GM23338 (cell line): ENCODE measurements at regions not wholly inside any gene's neighbourhood (a gene's known extent, or its start where the extent isn't known, plus 50 kb on each side); places are given as distances from the start of the nearest gene placed in this dataset.

Source experiments
- ATAC-seq: fragments of 200-7000 bp; cut with Tn5 transposase; 3 replicates; pipeline ENCODE4 v1.9.1; 2020
- DNase-seq: peaks from one replicate; pipeline ENCODE4 v3.0.0-alpha.2; 2015; ENCODE audit warnings: low spot score
- H2AFZ ChIP-seq: fragments of 200-600 bp; sonication (generic); 2 replicates; pipeline ENCODE4 v1.8.0; 2016; ENCODE audit warnings: antibody characterized with exemption, mild to moderate bottlenecking, moderate library complexity
- H3F3A ChIP-seq: fragments of 200-600 bp; sonication (generic); replicated peaks from 2 replicates; pipeline ENCODE4 v1.8.0; 2017; ENCODE audit warnings: antibody characterized with exemption, mixed run types, low read depth
- H3K27ac ChIP-seq: fragments of 200-600 bp; sonication (generic); 2 replicates; pipeline ENCODE4 v1.6.1; 2016; ENCODE audit warnings: low read depth
- H3K27me3 ChIP-seq: fragments of 200-600 bp; sonication (generic); 2 replicates; pipeline ENCODE4 v1.8.0; 2016; ENCODE audit warnings: mild to moderate bottlenecking, mixed run types, moderate library complexity; ENCODE audit not compliant: insufficient read depth
- H3K36me3 ChIP-seq: fragments of 200-600 bp; sonication (generic); 2 replicates; pipeline ENCODE4 v1.8.0; 2016; ENCODE audit warnings: mild to moderate bottlenecking; ENCODE audit not compliant: insufficient read depth
- H3K4me1 ChIP-seq: fragments of 200-600 bp; sonication (generic); 2 replicates; pipeline ENCODE4 v1.8.0; 2016; ENCODE audit warnings: mild to moderate bottlenecking, moderate library complexity; ENCODE audit not compliant: insufficient read depth
- H3K4me2 ChIP-seq: fragments of 200-600 bp; sonication (generic); 2 replicates; pipeline ENCODE4 v1.7.1; 2017; ENCODE audit warnings: mixed run types
- H3K4me3 ChIP-seq: fragments of 200-600 bp; sonication (generic); 2 replicates; pipeline ENCODE4 v1.6.1; 2016; ENCODE audit warnings: mixed run types
- H3K79me2 ChIP-seq: fragments of 200-600 bp; sonication (generic); replicated peaks from 2 replicates; pipeline ENCODE4 v1.8.0; 2017; ENCODE audit warnings: mild to moderate bottlenecking; ENCODE audit not compliant: insufficient read depth
- H3K9me2 ChIP-seq: fragments of 200-600 bp; sonication (generic); 2 replicates; pipeline ENCODE4 v1.8.0; 2017; ENCODE audit not compliant: insufficient read depth
- H4K20me1 ChIP-seq: fragments of 200-600 bp; sonication (generic); replicated peaks from 2 replicates; pipeline ENCODE4 v1.8.0; 2017; ENCODE audit warnings: mild to moderate bottlenecking; ENCODE audit not compliant: insufficient read depth
- H3K27ac Mint-ChIP-seq: 2 replicates; pipeline ENCODE4 v1.8.0; 2020; ENCODE audit warnings: inconsistent platforms, mild to moderate bottlenecking, moderate library complexity, mixed read lengths
- H3K27me3 Mint-ChIP-seq: 3 replicates; pipeline ENCODE4 v1.8.0; 2022; ENCODE audit warnings: low read depth, mild to moderate bottlenecking, moderate library complexity, mixed read lengths, inconsistent platforms; ENCODE audit not compliant: insufficient read depth, poor library complexity
- H3K36me3 Mint-ChIP-seq: 3 replicates; pipeline ENCODE4 v1.8.0; 2021; ENCODE audit warnings: low read depth, mild to moderate bottlenecking, inconsistent platforms, moderate library complexity, mixed read lengths
- H3K4me1 Mint-ChIP-seq: 3 replicates; pipeline ENCODE4 v1.8.0; 2020; ENCODE audit warnings: mild to moderate bottlenecking, inconsistent platforms, mixed read lengths
- H3K4me3 Mint-ChIP-seq: 3 replicates; pipeline ENCODE4 v1.8.0; 2021; ENCODE audit warnings: moderate library complexity, mild to moderate bottlenecking, inconsistent platforms, mixed read lengths
- H3K9me3 Mint-ChIP-seq: 3 replicates; pipeline ENCODE4 v1.8.0; 2020; ENCODE audit warnings: moderate library complexity, mild to moderate bottlenecking, inconsistent platforms, mixed read lengths
- CREB1 ChIP-seq: fragments of 250-450 bp; sonication (Bioruptor Pico); IDR thresholded peaks from 2 replicates; pipeline ENCODE4 v1.5.0; 2020; ENCODE audit warnings: low read depth, mild to moderate bottlenecking, moderate library complexity
- CTCF ChIP-seq, 2 experiments: fragments of 200-600 bp in 1 of 2; sonication (generic) in 1 of 2; conservative IDR thresholded peaks; 2 replicates each; pipeline versions ENCODE4 v1.5.1 to v1.6.1; 2016 to 2017; ENCODE audit warnings: antibody characterized with exemption in 2 of 2, low read depth in 2 of 2, mild to moderate bottlenecking in 2 of 2, moderate library complexity in 1 of 2
- EZH2phosphoT487 ChIP-seq: fragments of 200-600 bp; sonication (generic); IDR thresholded peaks from one replicate; pipeline ENCODE4 v1.8.1; 2018; ENCODE audit warnings: antibody characterized with exemption; ENCODE audit not compliant: unreplicated experiment
- JUNB ChIP-seq: IDR thresholded peaks from one replicate; pipeline ENCODE4 v1.6.1; 2016; ENCODE audit warnings: antibody characterized with exemption; ENCODE audit not compliant: unreplicated experiment
- STAT1 ChIP-seq: IDR thresholded peaks from one replicate; pipeline ENCODE4 v1.6.1; 2016; ENCODE audit warnings: antibody characterized with exemption; ENCODE audit not compliant: unreplicated experiment
- ZNF331 ChIP-seq: fragments of 250-450 bp; sonication (Bioruptor Pico); IDR thresholded peaks from 2 replicates; pipeline ENCODE4 v1.5.0; 2020; ENCODE audit warnings: low read depth, mild to moderate bottlenecking, moderate library complexity
- ZNF462 ChIP-seq: fragments of 250-450 bp; sonication (Bioruptor Pico); IDR thresholded peaks from 2 replicates; pipeline ENCODE4 v1.5.0; 2020; ENCODE audit warnings: mild to moderate bottlenecking, moderate library complexity

- no peaks in the 10 kb centered on the region for H4K20me1 ChIP-seq
- peak overlapping the region; percentile 72; the same call in 1 of the 2 replicates for H2AFZ ChIP-seq
- H3K4me1 ChIP-seq: 0 out of 2 replicates have a peak, but pooled peaks cover 2% of the 10 kb centered on the region
- peaks cover 9% of the 10 kb centered on the region for H3K4me1 Mint-ChIP-seq
- H3K27ac Mint-ChIP-seq: no peak overlapping the region
- peak; percentile 73 for ATAC-seq
- H3K36me3 ChIP-seq: no peaks in the 10 kb centered on the region
- no peaks in the 10 kb centered on the region; the same call in 2 of the 3 replicates for H3K36me3 Mint-ChIP-seq
- DNase-seq: peak; percentile 69
- H3K27me3 Mint-ChIP-seq: peaks cover 4% of the 10 kb centered on the region
- peaks cover 2% of the 10 kb centered on the region; the same call in 2 of the 3 replicates for H3K9me3 Mint-ChIP-seq
- H3K27me3 ChIP-seq: no peaks in the 10 kb centered on the region
- TF ChIP-seq CTCF (conservative IDR thresholded peaks at IDR 0.05; ENCODE audit: low read depth in 2 of 2) (peak; percentile 69 to 84), STAT1 (no peak)
- no peak overlapping the region for H3K4me2 ChIP-seq
- no peaks in the 10 kb centered on the region for H3F3A ChIP-seq
- H3K4me3 ChIP-seq: no peak overlapping the region
- no peak overlapping the region for H3K4me3 Mint-ChIP-seq
- H3K79me2 ChIP-seq: no peaks in the 10 kb centered on the region
- H3K9me2 ChIP-seq: no peaks in the 10 kb centered on the region
- H3K27ac ChIP-seq: no peak overlapping the region
Measured at GRCh38 chr5:6819521-6819920, 106.3 kb downstream of the TENT4A start.

GRCh38 chr5:6820851-6821479 lies 107.7 kb downstream of the TENT4A start:
- Histone ChIP-seq H3K27ac (no peak overlapping the region), H3K27me3 (no peaks in the 10 kb centered on the region), H3K4me2 (no peak overlapping the region), H3K4me1 (0 out of 2 replicates have a peak, but pooled peaks cover 2% of the 10 kb centered on the region), H3F3A (no peaks in the 10 kb centered on the region), H3K4me3 (no peak overlapping the region), H2AFZ (no peak overlapping the region), H3K36me3 (no peaks in the 10 kb centered on the region), H3K79me2 (no peaks in the 10 kb centered on the region), H3K9me2 (no peaks in the 10 kb centered on the region), H4K20me1 (no peaks in the 10 kb centered on the region)
- Mint-ChIP-seq H3K4me1 (peaks cover 9% of the 10 kb centered on the region), H3K36me3 (no peaks in the 10 kb centered on the region; the same call in 2 of the 3 replicates), H3K27me3 (peaks cover 2% of the 10 kb centered on the region), H3K9me3 (peaks cover 2% of the 10 kb centered on the region; the same call in 2 of the 3 replicates), H3K27ac (no peak overlapping the region), H3K4me3 (no peak overlapping the region)
- ATAC-seq (peak; percentile 80), DNase-seq (peak; percentile 80)
- TF ChIP-seq STAT1 (no peak), CTCF (conservative IDR thresholded peaks at IDR 0.05; ENCODE audit: low read depth in 2 of 2) (peak; percentile 98), CREB1 (CRISPR knock-in tag) (no peak), ZNF331 (CRISPR knock-in tag) (peak; percentile 34; the same call in 1 of the 2 replicates), EZH2phosphoT487 (no peak), JUNB (no peak), ZNF462 (CRISPR knock-in tag) (no peak)
